DOHH2 (cell line): ENCODE measurements at regions not wholly inside any gene's neighbourhood (a gene's known extent, or its start where the extent isn't known, plus 50 kb on each side); places are given as distances from the start of the nearest gene placed in this dataset.

Source experiments
- H3F3A ChIP-seq: fragments of 200-600 bp; sonication (generic), shearing (Covaris generic); 2 replicates; pipeline ENCODE4 v1.6.0; 2016; ENCODE audit warnings: antibody characterized with exemption, mild to moderate bottlenecking; ENCODE audit not compliant: control insufficient read depth, insufficient read depth
- H3K27ac ChIP-seq: fragments of 200-600 bp; sonication (generic); 2 replicates; pipeline ENCODE4 v1.5.1; 2014; ENCODE audit warnings: low read depth, mild to moderate bottlenecking, low read length, moderate library complexity
- H3K27me3 ChIP-seq: fragments of 200-600 bp; sonication (generic); 2 replicates; pipeline ENCODE4 v1.6.1; 2014; ENCODE audit warnings: mild to moderate bottlenecking, low read length, mixed read lengths; ENCODE audit not compliant: control insufficient read depth
- H3K36me3 ChIP-seq: fragments of 200-600 bp; sonication (generic); 2 replicates; pipeline ENCODE4 v1.6.1; 2014; ENCODE audit warnings: mild to moderate bottlenecking, low read length, moderate library complexity, mixed read lengths; ENCODE audit not compliant: control insufficient read depth
- H3K4me1 ChIP-seq: fragments of 200-600 bp; sonication (generic); 2 replicates; pipeline ENCODE4 v1.6.1; 2014; ENCODE audit warnings: mild to moderate bottlenecking, low read length, mixed read lengths; ENCODE audit not compliant: control insufficient read depth
- H3K4me2 ChIP-seq: fragments of 200-600 bp; sonication (generic); 2 replicates; pipeline ENCODE4 v1.6.0; 2014; ENCODE audit warnings: mild to moderate bottlenecking, low read length, moderate library complexity
- H3K4me3 ChIP-seq: fragments of 200-600 bp; sonication (generic); 2 replicates; pipeline ENCODE4 v1.5.1; 2014; ENCODE audit warnings: mild to moderate bottlenecking, low read length, mixed read lengths
- H3K79me2 ChIP-seq: fragments of 200-600 bp; sonication (generic); 2 replicates; pipeline ENCODE4 v1.6.1; 2014; ENCODE audit warnings: mild to moderate bottlenecking, low read length, mixed read lengths; ENCODE audit not compliant: control insufficient read depth
- H3K9me2 ChIP-seq: fragments of 200-600 bp; sonication (generic); replicated peaks from 2 replicates; pipeline ENCODE4 v1.6.1; 2014; ENCODE audit warnings: mild to moderate bottlenecking, low read length, mixed read lengths; ENCODE audit not compliant: control insufficient read depth
- H3K9me3 ChIP-seq: fragments of 200-600 bp; sonication (generic); 2 replicates; pipeline ENCODE4 v1.6.1; 2014; ENCODE audit warnings: antibody characterized with exemption, low read length, mixed read lengths; ENCODE audit not compliant: control insufficient read depth, insufficient read depth
- H4K20me1 ChIP-seq: fragments of 200-600 bp; sonication (generic); 2 replicates; pipeline ENCODE4 v1.6.0; 2014; ENCODE audit warnings: low read depth, mild to moderate bottlenecking, antibody characterized with exemption, low read length, moderate library complexity; ENCODE audit not compliant: control insufficient read depth, insufficient read depth
- CTCF ChIP-seq: fragments of 200-600 bp; sonication (generic); IDR thresholded peaks from one replicate; pipeline ENCODE4 v1.5.1; 2014; ENCODE audit warnings: antibody characterized with exemption, mild to moderate bottlenecking, low read depth, low read length; ENCODE audit not compliant: poor library complexity, severe bottlenecking
- EZH2phosphoT487 ChIP-seq: fragments of 200-600 bp; sonication (generic); IDR thresholded peaks from 2 replicates; pipeline ENCODE4 v1.6.1; 2017; ENCODE audit warnings: borderline replicate concordance, mild to moderate bottlenecking, antibody characterized with exemption, low read length, moderate library complexity, mixed read lengths

GRCh38 chr18:34049511-34049910, 175.2 kb downstream of the NOL4 start:
- H3K27me3 ChIP-seq = no peaks in the 10 kb centered on the region
- TF ChIP-seq EZH2phosphoT487 (no peak), CTCF (no peak)
- H3K4me1 ChIP-seq = no peaks in the 10 kb centered on the region
- no peaks in the 10 kb centered on the region for H3K36me3 ChIP-seq
- H3K4me2 ChIP-seq = no peak overlapping the region
- H3K79me2 ChIP-seq = no peaks in the 10 kb centered on the region
- no peak overlapping the region for H3K4me3 ChIP-seq
- H3K9me3 ChIP-seq = no peaks in the 10 kb centered on the region
- no peaks in the 10 kb centered on the region for H3K9me2 ChIP-seq
- H3K27ac ChIP-seq = no peak overlapping the region
- H4K20me1 ChIP-seq = no peaks in the 10 kb centered on the region
- H3F3A ChIP-seq = no peaks in the 10 kb centered on the region

- Histone ChIP-seq H3K9me3 (no peaks in the 10 kb centered on the region), H3K79me2 (no peaks in the 10 kb centered on the region), H3K4me1 (no peaks in the 10 kb centered on the region), H3K4me2 (no peak overlapping the region), H3K27ac (no peak overlapping the region), H3K27me3 (no peaks in the 10 kb centered on the region), H3K36me3 (no peaks in the 10 kb centered on the region), H4K20me1 (no peaks in the 10 kb centered on the region), H3F3A (no peaks in the 10 kb centered on the region), H3K9me2 (no peaks in the 10 kb centered on the region), H3K4me3 (no peak overlapping the region)
- TF ChIP-seq CTCF = no peak
- no peak for TF ChIP-seq EZH2phosphoT487
Measured at GRCh38 chr18:34048423-34048822, 176.3 kb downstream of the NOL4 start.

GRCh38 chr18:34042423-34043146, 182.1 kb downstream of the NOL4 start:
- TF ChIP-seq EZH2phosphoT487 = no peak
- no peak for TF ChIP-seq CTCF
- no peak overlapping the region for H3K4me2 ChIP-seq
- no peaks in the 10 kb centered on the region for H3F3A ChIP-seq

More at GRCh38 chr18:34042423-34043146, 182.1 kb downstream of the NOL4 start:
- Histone ChIP-seq H3K79me2 (no peaks in the 10 kb centered on the region), H3K27ac (no peak overlapping the region), H4K20me1 (no peaks in the 10 kb centered on the region), H3K36me3 (no peaks in the 10 kb centered on the region), H3K9me2 (no peaks in the 10 kb centered on the region), H3K4me3 (no peak overlapping the region), H3K9me3 (no peaks in the 10 kb centered on the region), H3K27me3 (no peaks in the 10 kb centered on the region), H3K4me1 (no peaks in the 10 kb centered on the region)
